NCI-H748 treated with DMSO at 0.1 percent for 48 hours (cell line): ENCODE measurements at regions not wholly inside any gene's neighbourhood (a gene's known extent, or its start where the extent isn't known, plus 50 kb on each side); places are given as distances from the start of the nearest gene placed in this dataset.
"Not testable (repeated sequence)": the region's sequence is repeated elsewhere in the genome, so short reads cannot be mapped to it uniquely, and the experiment has no call there.

ENCODE experiments used
- DNase-seq: peaks from one replicate; lab custom pipeline; 2025; lab: John Stamatoyannopoulos, UW

DNA sequence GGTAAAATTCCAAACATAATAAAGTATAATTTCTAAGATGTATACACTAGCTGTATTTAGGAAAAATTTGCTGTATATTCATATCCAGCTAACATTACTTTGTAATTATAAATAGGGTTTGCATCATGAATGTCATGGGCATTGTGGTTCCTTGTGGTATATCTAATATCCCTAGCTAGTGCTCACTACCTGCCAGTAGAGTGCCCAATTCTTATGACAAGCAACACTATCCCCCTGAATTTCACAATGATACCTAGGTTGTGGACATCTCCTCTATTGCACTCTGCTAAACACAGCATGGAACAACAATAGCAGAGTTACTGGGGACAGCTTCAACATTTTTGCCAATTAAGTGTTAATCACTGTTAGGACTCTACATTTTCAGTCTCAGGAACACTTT lies 1656.5 kb downstream of the EFNA5 start:
- DNase-seq, result no peak

DNA sequence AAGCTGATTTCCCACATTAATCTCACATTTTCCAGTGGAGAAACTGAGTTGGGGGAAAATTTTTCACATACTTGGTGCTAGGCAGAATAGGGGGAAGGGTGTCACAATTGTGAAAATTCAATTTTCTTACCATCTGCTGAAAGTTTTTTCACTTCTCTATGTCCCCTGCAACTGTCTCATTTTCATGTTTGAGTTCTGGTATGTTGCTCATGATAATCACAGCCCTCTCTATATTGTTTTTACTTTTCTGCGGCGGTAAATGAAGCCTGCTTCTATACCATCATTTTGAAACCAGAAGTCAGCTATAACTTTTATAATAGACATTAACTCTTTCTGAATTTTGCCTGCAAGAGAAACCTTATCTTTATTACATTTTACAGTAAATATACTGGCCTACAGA lies 1664.5 kb downstream of the EFNA5 start:
- no peak for DNase-seq

DNA sequence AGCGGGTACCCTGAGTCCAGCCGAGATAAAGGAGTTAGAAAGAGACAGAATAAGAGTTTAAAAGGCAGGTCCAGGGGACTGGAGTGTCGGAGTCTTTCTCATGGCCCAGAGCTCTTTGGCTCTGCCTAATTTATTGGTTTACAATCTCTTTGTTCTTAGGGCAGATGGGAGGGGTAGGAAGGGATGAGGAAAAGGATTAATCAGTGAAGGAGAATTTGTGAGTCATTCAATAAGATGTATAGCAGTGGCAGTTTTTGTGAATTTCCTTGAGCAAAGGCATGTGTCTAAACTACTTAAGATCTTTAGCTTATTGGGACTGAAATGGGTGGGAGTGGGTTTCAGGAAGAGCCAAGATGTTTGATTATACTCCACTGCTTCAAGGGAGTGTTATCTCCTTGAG lies 1671.7 kb downstream of the EFNA5 start:
- not testable (repeated sequence) for DNase-seq

DNA sequence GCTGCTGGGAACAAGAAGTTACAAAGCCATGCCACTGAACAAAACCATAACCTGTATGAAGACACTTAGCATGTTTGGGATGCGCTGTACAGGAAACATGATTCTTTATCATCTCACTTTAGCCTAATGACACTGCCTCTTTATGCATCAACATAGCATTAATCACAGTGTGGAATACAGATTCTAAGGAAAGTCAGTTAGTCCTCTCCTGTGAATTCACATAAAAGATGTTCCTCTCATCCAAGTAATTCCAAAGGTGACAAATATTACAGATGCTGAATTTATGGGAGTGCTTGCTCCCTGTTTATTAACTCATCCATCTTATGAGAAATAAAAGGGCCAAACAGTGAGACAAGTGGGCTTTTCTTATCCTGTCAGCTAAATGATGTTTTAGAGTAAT lies 1677.7 kb downstream of the EFNA5 start:
- DNase-seq, result no peak

DNA sequence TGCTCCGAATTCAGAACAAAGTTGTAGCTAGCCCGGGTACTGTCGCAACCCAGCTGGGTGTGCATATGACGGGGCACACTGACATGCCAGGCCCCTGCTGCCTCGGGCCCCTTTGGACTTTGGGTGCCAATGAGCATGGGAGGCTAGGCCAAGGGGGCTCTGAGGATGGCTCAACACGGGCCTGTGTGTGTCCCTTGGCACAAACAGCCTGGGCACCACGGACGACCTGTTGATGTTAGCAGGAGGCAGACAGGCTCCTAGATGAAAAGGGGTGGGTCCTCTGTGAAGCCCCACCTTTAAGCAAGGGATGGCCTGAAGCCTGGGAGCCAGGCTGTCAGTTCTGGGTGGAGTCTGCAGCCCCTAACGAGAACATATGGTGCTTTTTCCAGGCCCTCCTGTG lies 1688.2 kb downstream of the EFNA5 start:
- DNase-seq, result no peak

DNA sequence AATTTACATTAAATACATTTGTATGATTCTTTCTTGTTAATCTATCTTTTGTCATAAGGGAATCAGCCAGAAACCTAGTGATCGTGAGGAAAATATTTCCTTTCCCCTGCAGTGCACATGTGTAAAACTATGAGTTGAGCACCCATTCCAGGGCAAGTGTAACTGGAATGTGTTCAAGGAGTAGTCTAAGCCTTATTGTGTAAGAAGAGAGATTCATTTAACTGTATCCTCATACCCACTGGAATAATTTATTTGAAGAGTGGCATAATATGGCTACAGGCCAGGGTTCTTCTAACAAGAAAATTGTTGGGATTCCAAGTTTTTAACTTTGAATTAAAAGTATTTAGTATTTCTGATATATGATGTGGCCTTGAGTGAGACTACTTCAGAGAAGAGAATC lies 1692.7 kb downstream of the EFNA5 start:
- no peak for DNase-seq

DNA sequence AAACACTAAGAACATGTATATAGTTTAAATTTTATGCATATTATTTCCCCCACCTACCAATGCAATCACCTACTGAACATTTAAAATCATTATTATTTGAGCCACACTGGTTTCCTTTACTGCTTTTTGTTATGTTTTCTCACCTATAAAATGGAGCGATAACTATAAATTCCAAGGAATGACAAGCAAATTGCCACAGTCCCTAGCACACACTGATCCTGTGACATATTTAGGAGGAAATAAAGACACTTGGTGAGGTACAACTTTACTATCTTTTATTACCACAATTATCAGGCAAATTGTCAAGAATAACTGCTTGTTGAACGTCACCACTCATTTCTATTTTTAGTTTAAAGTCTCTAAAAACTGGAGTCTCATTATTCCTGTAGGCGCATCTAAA lies 1693.6 kb downstream of the EFNA5 start:
- DNase-seq, result no peak

DNA sequence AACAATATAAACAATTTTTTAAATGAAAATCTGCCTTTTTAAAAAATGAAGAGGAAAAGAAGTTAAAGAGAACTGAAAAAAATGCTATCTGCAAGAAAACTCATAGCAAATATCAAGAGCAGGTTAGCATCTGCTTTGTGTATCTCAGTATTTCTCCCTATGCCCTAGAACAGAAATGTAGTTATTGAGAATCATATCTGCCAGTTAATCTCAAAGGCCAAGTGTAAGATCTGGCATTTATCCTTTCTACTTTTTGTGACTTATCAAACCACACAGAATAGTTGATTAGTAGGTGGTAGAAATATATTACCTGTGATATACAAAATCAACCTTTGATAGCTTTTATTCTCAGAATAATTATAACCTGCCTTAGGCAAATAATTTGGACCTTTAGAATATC lies 1699.8 kb downstream of the EFNA5 start:
- DNase-seq, result no peak

DNA sequence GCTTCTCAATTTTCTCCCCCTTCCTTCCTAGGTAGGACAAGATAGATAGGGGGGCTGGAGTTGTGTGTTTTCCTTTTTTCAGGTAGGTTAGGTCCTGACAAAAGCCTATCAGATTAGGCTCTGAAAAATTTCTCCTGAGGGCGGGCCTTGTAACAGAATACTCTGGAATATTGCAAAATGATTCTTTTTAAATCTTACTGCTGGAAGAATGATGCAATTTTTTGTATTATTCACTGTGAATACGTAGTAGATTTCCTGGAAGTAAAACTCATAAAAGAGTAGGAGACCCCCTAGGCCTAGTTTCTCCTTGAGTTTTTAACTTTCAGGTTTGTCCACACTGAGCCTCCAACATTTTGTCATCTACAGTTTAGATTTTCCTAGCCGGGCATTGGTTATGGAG lies 1701.8 kb downstream of the EFNA5 start:
- DNase-seq, result no peak

DNA sequence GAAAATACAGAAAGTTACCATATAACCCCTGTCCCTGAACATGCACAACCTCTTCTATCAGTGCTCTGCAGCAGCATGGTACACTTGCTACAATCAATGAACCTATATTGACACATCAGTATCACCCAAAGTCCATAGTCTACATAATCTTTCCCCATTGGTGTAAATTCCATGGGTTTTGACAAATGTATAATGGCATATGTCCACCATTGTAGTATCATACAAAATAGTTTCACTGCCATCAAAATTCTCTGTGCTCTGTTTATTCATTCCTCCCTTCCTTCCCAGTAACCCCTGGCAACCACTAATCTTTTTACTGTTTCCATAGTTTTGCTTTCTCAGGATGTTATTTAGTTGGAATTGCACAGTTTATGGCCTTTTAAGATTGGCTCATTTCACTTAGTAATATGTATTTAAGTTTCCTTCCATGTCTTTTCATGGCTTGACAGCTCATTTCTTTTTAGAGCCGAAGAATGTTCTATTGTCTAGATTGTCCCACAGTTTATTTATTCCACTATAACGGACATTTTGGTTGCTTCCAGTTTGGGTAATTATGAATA lies 1707.0 kb downstream of the EFNA5 start:
- DNase-seq, result no peak

DNA sequence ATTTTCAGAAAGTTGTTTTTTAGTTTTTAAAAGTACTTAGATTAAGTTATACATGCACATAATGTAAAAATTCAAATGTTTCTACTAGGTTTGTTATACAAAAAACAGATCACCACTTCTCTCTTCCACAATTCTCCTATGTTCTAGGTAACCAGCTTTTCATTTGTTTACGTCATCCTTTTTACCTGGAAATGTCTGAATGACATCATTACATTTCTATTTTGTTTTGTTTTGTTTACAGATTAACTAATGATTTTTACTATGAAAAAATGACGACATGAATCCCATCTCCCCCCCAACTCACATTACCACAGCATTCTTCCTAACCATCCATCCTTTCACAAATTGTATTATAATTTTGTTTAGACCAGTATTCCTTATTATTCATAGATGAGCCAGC lies 1709.2 kb downstream of the EFNA5 start:
- no peak for DNase-seq

DNA sequence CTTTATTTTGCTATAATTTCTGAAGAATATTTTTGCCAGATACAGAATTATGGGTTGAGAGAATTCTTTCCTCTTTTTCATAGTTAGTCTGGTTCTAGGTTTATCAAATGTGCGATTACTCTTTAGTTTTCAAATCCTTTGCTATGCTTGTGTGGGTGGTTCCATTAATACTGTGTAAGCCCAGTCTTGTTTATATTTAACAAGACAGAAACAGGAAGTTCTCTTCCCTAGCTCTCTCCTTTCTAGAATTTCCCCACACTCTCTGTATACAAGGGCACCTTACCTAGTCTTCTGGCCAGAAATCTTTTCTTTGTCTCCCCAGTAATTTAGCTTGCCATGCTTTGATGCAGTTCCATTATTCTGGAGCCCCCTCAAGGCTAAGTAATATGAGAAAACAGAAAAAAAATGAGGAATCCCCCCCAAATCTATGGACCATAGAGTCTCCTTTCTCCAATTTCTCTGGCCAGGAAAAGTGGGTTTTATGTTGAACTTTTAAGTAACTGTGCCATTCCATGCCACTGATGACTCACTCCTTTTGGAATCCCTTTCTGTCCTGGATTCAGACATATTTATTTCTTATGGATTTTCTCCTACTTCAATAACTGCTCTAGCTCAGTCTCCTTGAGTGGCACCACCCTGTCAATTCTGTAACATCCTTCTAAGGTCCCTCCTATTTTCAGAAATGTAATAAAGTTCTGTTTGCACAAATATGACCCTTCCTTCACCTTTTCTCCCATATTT lies 1714.1 kb downstream of the EFNA5 start:
- no peak for DNase-seq

DNA sequence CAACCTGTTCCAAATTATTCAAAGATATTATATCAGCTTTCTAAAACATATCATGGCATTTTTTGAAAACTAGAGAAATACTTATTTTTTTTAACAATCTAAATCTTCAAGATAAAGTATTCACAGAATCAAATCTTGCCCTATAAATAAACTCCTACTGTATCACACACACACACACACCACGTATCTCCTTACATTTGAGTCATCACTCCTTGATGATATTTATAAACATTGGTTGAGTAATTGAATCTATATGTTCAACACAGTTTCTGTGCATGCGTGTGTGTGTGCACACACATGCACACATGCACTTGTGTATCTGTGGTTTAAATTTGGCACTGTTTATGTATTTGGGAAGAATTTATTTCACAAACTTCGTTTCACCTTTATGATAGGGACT lies 1716.4 kb downstream of the EFNA5 start:
- DNase-seq, result no peak

DNA sequence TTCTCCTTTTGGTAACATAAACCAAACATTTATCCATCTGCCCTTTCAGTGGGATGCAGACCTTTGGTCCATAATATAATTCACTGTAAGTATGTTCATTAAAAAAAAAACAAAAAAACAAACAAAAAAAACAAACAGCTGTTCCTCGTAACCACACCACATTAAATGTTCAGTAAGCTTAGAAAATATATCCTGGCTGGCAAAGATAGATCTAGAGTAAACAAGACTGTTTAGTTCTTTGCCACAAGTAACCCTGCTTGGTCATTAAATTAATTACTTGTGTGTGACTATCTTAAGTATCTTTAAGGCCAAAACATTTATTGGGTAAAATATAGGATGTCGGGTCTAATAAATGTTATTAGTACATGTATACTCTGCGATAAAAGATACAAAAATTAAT lies 1717.1 kb downstream of the EFNA5 start:
- peak; percentile 80 for DNase-seq

DNA sequence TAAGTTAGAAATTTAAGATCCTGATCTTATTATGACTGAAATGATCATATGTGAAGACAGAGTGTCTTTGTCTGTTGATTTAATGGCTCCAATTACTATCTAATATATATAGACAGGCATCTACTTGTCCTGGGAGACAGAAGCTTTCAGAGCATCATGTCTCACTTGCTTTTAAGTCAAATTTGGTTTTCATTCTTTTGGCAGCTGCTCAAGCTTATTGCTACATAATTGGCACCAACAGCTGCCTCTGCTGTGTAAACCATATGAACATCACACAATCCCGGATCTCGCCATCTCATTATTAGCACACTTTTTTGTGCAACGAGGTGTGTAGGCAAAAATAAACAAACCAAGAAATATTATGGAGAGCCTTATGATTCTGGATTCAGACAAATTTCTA lies 1717.9 kb downstream of the EFNA5 start:
- peak; percentile 96 for DNase-seq

DNA sequence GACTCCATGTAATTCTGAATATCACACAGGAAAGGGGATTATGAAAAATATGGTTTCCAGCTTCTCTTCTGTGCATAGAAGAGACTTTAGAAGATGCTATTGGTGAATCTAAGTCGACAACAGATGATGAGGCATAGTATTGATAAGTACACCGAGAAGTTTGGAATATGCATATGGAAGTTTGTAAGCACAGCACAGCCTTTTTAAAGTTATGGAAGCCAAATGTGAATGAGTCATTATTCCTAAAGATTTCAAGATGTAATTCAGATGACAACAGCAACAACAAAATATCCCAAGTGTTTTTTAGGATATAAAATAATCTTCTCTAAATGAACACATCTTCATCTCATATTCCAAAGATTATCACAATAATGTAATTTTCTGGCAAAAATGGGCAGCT lies 1723.3 kb downstream of the EFNA5 start:
- no peak for DNase-seq

DNA sequence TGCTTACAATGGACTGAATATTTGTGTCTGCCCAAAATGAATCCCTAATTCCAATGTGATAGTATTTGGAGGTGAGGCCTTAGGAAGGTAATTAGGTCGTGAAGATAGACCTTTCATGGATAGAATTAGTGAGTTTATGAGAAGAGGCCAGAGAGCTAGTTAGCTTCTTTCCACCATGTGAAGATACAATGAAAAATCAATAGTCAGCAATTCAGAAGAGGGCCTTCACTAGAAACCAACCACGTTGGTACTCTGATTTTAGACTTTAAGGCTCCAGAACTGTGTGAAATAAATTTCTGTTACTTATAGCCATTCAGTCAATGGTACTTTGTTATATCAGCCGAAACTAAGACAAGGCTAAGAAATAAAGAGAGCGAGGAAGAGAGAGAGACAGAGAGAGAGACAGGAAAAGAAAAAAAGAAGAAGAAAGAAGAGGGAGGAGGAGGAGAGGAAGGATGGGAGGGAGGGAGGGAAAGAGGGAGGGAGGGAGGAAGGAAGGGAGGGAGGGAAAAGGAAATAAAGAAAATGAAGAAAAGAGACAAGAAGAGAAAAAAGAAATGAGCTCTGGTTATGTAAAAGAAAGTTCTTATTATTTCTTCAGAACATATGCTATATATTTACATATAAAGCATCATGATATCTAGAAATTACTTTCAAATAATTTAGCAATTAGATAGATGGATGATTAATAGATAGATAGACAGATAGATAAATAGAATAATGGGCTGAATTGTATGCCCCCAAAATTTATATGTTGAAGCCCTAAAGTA lies 1725.3 kb downstream of the EFNA5 start:
- DNase-seq, result no peak

DNA sequence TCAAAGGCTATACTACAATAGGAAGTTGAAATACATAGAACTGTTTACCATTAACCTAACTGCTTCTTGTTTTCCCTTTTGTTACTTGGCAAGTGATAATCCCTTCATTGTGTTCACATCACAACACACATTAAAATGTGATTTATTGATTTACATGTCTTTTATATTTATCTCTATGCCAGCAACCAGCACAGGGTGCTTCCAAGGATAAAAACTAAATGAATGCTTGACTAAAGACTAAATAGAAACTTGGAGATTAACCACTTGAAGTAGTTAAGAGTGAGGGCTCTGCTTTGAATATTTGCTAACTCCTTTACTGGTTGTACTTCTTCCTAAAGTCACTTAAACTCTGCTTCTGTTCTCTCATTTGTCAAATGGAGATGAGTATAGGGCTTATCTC lies 1730.6 kb downstream of the EFNA5 start:
- DNase-seq, result peak; percentile 30

DNA sequence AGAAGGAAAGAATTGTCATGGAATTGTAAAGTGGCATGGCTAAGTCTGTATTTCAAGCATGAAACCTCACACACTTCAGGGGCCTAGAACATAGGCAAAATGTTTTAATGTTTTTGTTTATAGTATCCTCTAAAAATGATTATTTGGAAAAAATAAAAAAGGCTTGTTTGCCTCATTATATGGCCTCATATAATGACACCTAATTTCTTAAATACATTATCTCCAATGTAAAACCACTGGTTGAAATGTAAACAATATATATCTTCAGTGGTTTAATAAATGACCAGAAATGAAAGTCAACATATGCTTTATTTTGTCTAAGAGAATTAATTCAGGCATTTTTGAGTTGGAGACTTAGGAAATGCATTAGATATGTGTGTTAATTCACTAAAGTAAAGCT lies 1736.6 kb downstream of the EFNA5 start:
- no peak for DNase-seq

DNA sequence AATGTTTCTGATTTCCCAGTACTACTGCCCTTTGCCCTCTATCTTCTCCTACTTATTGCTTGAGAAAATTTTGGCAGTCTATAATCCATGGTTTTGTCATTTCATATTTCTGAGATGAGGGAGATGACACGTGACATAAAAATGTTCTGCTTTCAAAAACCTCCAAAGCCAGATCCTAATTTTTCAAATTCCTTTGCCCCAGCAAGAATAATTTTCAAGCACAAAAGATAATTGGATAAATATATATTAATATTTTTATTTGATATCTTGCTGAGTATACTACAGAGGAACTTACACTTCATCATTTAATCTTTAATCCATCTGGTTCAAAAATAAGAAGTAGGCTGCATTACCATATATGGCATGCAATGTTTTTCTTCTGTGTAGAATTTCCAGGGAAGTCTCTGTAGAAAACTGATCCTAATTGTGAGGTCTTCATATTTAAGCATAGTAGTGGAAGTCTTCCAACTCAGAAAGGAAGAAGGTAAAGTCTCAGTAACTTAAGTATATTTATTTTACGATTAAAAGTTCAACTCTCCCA lies 1738.8 kb downstream of the EFNA5 start:
- no peak for DNase-seq

DNA sequence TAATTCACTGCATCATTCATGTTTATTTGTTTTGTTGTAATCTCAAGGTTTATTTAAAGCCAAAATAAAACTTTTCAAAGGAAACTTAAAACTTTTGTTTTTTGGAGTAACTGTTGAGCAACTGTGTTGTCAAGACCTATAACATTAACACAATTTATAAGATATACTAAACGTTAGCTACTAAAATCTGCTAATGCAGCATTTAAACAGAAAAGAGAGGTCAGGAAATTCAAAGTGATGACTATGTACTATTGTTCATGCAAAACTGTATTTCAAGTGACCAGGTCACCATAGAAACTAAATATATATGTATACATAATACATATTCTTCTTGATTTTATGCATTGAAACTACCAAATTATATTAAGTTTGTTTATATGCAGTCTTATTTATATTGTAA lies 1740.9 kb downstream of the EFNA5 start:
- no peak for DNase-seq

DNA sequence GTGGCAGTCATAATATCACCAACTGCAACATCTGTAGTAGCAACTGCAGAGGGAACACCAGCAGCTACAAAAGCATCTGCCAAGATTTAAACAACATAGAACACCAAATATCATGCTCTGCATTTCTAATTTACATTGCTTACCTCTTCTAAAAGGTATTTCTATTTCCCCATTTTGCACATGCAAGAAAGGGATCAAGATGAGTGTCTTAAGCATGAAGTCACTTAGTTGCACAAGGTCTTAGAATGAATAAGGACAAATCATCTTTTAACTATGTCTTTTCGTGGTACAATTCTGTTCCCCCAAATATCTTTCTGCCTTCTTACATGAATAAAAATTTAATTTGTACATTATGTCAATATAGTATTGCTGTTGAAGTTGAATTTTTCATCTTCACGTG lies 1746.4 kb downstream of the EFNA5 start:
- DNase-seq, result no peak

DNA sequence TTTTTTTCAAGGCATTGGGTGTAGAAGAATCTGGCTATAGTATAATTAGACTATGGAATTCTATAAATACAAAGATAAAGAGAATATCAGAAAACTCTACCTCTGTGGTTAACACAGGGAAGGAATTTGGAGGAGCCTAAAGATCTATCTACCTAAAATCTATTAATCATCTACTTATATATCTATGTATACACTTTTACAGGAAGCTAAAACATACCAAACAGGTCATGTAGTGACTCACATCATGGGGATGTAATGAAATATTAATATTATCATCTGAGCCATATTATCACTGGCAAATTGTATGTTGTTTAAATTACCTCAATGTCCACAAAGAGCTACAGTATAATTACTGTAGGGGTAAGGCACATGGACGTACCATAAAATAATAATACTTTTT lies 1748.2 kb downstream of the EFNA5 start:
- DNase-seq, result no peak
